PFSK-1 (cell line): ENCODE measurements at regions not wholly inside any gene's neighbourhood (a gene's known extent, or its start where the extent isn't known, plus 50 kb on each side); places are given as distances from the start of the nearest gene placed in this dataset.

ENCODE experiments used
- FOXP2 ChIP-seq: optimal IDR thresholded peaks from 2 replicates; pipeline ENCODE3; 2011; ENCODE audit warnings: borderline replicate concordance, control low read depth, inconsistent platforms; ENCODE audit not compliant: insufficient read depth; ENCODE audit errors: extremely low read length, extremely low read depth
- POLR2AphosphoS5 ChIP-seq: IDR thresholded peaks from 2 replicates; pipeline ENCODE4 v1.6.1; 2012; ENCODE audit warnings: low read depth, mild to moderate bottlenecking, control low read depth, low read length, moderate library complexity
- REST ChIP-seq, 2 experiments: IDR thresholded peaks; 2 replicates each; pipeline versions ENCODE4 v1.6.1 to v1.8.0; 2011 to 2012; ENCODE audit warnings: low read depth in 2 of 2, low read length in 2 of 2, control low read depth in 1 of 2, inconsistent platforms in 1 of 2, mild to moderate bottlenecking in 1 of 2, moderate library complexity in 1 of 2; ENCODE audit not compliant: insufficient read depth in 1 of 2
- SIN3A ChIP-seq: IDR thresholded peaks from 2 replicates; pipeline ENCODE4 v1.6.1; 2012; ENCODE audit warnings: mild to moderate bottlenecking, low read length, moderate library complexity, borderline replicate concordance; ENCODE audit not compliant: insufficient read depth
- TAF1 ChIP-seq: IDR thresholded peaks from 2 replicates; pipeline ENCODE4 v1.6.1; 2012; ENCODE audit warnings: low read length, control low read depth, borderline replicate concordance; ENCODE audit not compliant: insufficient read depth

GRCh38 chr2:65501074-65501473, 68.7 kb upstream of the SPRED2 start:
- TF ChIP-seq SIN3A (no peak), REST (IDR thresholded peaks at IDR 0.05; ENCODE audit: insufficient read depth in 1 of 2, low read depth in 2 of 2, low read length in 2 of 2) (no peak), POLR2AphosphoS5 (no peak), FOXP2 (no peak), TAF1 (no peak)

- TF ChIP-seq SIN3A (no peak), REST (IDR thresholded peaks at IDR 0.05; ENCODE audit: insufficient read depth in 1 of 2, low read depth in 2 of 2, low read length in 2 of 2) (no peak), FOXP2 (no peak), TAF1 (no peak), POLR2AphosphoS5 (no peak)
Observed at GRCh38 chr2:65500310-65501040, 68.1 kb upstream of the SPRED2 start.

- TF ChIP-seq FOXP2 (no peak), SIN3A (no peak), TAF1 (no peak)
Observed at GRCh38 chr2:65499216-65499615, 66.8 kb upstream of the SPRED2 start.

- TF ChIP-seq SIN3A = no peak
- no peak for TF ChIP-seq TAF1
- TF ChIP-seq FOXP2 = no peak
- no peak for TF ChIP-seq POLR2AphosphoS5
- no peak for TF ChIP-seq REST (IDR thresholded peaks at IDR 0.05; ENCODE audit: insufficient read depth in 1 of 2, low read depth in 2 of 2, low read length in 2 of 2)
Observed at GRCh38 chr2:65498396-65498795, 66.0 kb upstream of the SPRED2 start.

GRCh38 chr2:65495251-65495877, 63.0 kb upstream of the SPRED2 start:
- TF ChIP-seq POLR2AphosphoS5 = no peak
- no peak for TF ChIP-seq REST (IDR thresholded peaks at IDR 0.05; ENCODE audit: insufficient read depth in 1 of 2, low read depth in 2 of 2, low read length in 2 of 2)
- TF ChIP-seq FOXP2 = no peak
- TF ChIP-seq SIN3A = no peak
- no peak for TF ChIP-seq TAF1
